ENCODE measurements at regions not wholly inside any gene's neighbourhood (a gene's known extent, or its start where the extent isn't known, plus 50 kb on each side); places are given as distances from the start of the nearest gene placed in this dataset.

DNA sequence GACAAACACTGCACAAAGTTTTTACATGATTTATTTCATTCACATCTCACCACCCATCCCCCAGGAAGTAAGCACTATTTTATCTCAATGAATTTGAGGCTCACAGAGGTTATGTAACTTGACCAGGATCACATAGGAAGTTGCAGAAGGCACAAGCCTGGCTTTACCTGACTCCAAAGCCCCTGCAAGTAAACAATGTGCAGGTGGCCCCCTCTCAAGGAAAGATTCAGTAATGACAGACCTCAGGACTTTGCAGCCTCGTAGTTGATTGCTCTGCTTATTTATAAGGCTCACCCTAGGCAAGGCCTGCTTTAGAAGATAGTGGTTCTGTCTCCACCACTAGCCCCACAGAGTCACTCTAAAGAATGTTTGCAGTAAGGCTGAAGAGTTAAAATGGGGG lies 79.8 kb upstream of the MDFIC2 start:
- no peak overlapping the region for H3K4me2 ChIP-seq (ENCODE audit: low read length)
- no peaks in the 10 kb centered on the region for H3K9me3 ChIP-seq (ENCODE audit: low read length)
- H3K4me1 ChIP-seq (ENCODE audit: insufficient read depth, low read length, poor library complexity, severe bottlenecking), result no peaks in the 10 kb centered on the region
- no TSS peak for BruUV-seq (replicated peaks)
- H3K4me3 ChIP-seq (ENCODE audit: low read depth, low read length, poor library complexity, severe bottlenecking), result no peak overlapping the region
- CTCF ChIA-PET (ENCODE audit: unreplicated experiment), result no interaction called here
- no peak overlapping the region for H2AFZ ChIP-seq (ENCODE audit: low read length)
- no peaks in the 10 kb centered on the region; the same call in 1 of the 2 replicates for H3K9me2 ChIP-seq (ENCODE audit: insufficient read depth, low read length)
- no peaks in the 10 kb centered on the region for H3K36me3 ChIP-seq (ENCODE audit: insufficient read depth, low read length)
- intact Hi-C loops (cut with micrococcal nuclease; ENCODE audit: unreplicated experiment), result no loop called here
- no peak for DNase-seq (ENCODE audit: low spot score)
- POLR2A ChIA-PET, result no interaction called here
- H3K79me2 ChIP-seq (ENCODE audit: insufficient read depth, low read depth, low read length), result no peaks in the 10 kb centered on the region
- TF ChIP-seq EZH2phosphoT487 (IDR thresholded peaks at IDR 0.05; ENCODE audit: borderline replicate concordance, low read depth, low read length), result no peak
- TF ChIP-seq, protein P1, sequence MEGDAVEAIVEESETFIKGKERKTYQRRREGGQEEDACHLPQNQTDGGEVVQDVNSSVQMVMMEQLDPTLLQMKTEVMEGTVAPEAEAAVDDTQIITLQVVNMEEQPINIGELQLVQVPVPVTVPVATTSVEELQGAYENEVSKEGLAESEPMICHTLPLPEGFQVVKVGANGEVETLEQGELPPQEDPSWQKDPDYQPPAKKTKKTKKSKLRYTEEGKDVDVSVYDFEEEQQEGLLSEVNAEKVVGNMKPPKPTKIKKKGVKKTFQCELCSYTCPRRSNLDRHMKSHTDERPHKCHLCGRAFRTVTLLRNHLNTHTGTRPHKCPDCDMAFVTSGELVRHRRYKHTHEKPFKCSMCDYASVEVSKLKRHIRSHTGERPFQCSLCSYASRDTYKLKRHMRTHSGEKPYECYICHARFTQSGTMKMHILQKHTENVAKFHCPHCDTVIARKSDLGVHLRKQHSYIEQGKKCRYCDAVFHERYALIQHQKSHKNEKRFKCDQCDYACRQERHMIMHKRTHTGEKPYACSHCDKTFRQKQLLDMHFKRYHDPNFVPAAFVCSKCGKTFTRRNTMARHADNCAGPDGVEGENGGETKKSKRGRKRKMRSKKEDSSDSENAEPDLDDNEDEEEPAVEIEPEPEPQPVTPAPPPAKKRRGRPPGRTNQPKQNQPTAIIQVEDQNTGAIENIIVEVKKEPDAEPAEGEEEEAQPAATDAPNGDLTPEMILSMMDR (conservative IDR thresholded peaks at IDR 0.05; ENCODE audit: low read length), result no peak
- H3K27ac ChIP-seq (ENCODE audit: low read depth, low read length, poor library complexity, severe bottlenecking), result no peak overlapping the region
- H4K20me1 ChIP-seq (ENCODE audit: insufficient read depth, low read length), result no peaks in the 10 kb centered on the region

DNA sequence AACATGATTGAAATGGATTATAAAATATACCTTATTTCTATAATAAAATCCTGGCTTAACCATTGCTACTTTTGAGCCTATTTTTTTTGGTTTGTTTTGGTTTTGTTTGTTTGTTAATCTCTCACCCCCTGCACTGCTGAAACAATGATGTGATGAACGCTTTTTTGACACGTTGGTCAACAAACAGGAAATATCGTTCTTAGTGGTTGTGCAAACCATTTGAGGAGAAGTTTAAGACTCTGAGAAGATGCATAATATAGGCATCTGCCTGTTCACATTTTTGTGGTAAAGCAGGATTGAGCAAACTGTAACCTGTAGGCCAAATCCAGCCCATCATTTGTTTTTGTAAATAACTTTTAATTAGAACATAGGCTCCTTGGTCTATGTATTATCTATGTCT lies 75.5 kb upstream of the MDFIC2 start:
- Histone ChIP-seq H3K4me2 (ENCODE audit: low read length) (no peak overlapping the region), H3K36me3 (ENCODE audit: insufficient read depth, low read length) (no peaks in the 10 kb centered on the region), H3K9me2 (ENCODE audit: insufficient read depth, low read length) (no peaks in the 10 kb centered on the region; the same call in 1 of the 2 replicates), H3K9me3 (ENCODE audit: low read length) (no peaks in the 10 kb centered on the region), H4K20me1 (ENCODE audit: insufficient read depth, low read length) (no peaks in the 10 kb centered on the region), H3K4me3 (ENCODE audit: low read depth, low read length, poor library complexity, severe bottlenecking) (no peak overlapping the region), H3K79me2 (ENCODE audit: insufficient read depth, low read depth, low read length) (no peaks in the 10 kb centered on the region), H3K27ac (ENCODE audit: low read depth, low read length, poor library complexity, severe bottlenecking) (no peak overlapping the region), H3K4me1 (ENCODE audit: insufficient read depth, low read length, poor library complexity, severe bottlenecking) (no peaks in the 10 kb centered on the region), H2AFZ (ENCODE audit: low read length) (no peak overlapping the region)
- DNase-seq (ENCODE audit: low spot score), result no peak
- POLR2A ChIA-PET, result no interaction called here
- BruUV-seq (replicated peaks), result no TSS peak
- intact Hi-C loops (cut with micrococcal nuclease; ENCODE audit: unreplicated experiment), result no loop called here
- CTCF ChIA-PET (ENCODE audit: unreplicated experiment), result no interaction called here
- TF ChIP-seq, protein P1 (conservative IDR thresholded peaks at IDR 0.05; ENCODE audit: low read length), result no peak

DNA sequence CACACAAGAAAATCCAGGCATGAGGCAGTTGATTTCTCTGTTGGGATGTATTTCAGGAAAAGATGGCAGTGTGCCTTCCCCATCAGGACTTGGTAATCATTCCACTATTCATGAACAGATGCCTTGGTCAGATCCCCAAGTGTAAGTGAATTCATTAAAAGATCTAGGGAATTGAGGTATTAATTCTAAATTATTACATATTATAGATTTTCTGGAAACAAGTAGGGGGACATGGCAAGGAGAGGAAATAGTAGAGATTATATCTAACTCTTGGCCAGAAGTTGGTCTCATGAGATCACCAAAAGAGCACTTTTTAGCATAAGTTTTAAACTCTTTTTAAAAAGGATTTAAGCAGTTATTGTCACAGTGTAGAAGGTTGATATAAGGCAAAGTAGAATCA lies 74.4 kb upstream of the MDFIC2 start:
- no peaks in the 10 kb centered on the region; the same call in 1 of the 2 replicates for H3K9me2 ChIP-seq (ENCODE audit: insufficient read depth, low read length)
- H3K9me3 ChIP-seq (ENCODE audit: low read length), result no peaks in the 10 kb centered on the region
- BruUV-seq (replicated peaks), result no TSS peak
- H4K20me1 ChIP-seq (ENCODE audit: insufficient read depth, low read length), result no peaks in the 10 kb centered on the region
- H3K4me1 ChIP-seq (ENCODE audit: insufficient read depth, low read length, poor library complexity, severe bottlenecking), result no peaks in the 10 kb centered on the region
- no peaks in the 10 kb centered on the region for H3K79me2 ChIP-seq (ENCODE audit: insufficient read depth, low read depth, low read length)
- H2AFZ ChIP-seq (ENCODE audit: low read length), result no peak overlapping the region
- DNase-seq (ENCODE audit: low spot score), result no peak
- no peaks in the 10 kb centered on the region for H3K36me3 ChIP-seq (ENCODE audit: insufficient read depth, low read length)
- ChIA-PET CTCF (ENCODE audit: unreplicated experiment) (no interaction called here), POLR2A (no interaction called here)
- H3K4me3 ChIP-seq (ENCODE audit: low read depth, low read length, poor library complexity, severe bottlenecking), result no peak overlapping the region
- no peak overlapping the region for H3K4me2 ChIP-seq (ENCODE audit: low read length)
- no peak for TF ChIP-seq EZH2phosphoT487 (IDR thresholded peaks at IDR 0.05; ENCODE audit: borderline replicate concordance, low read depth, low read length)
- TF ChIP-seq, protein P1 (conservative IDR thresholded peaks at IDR 0.05; ENCODE audit: low read length), result no peak
- intact Hi-C loops (cut with micrococcal nuclease; ENCODE audit: unreplicated experiment), result no loop called here
- H3K27ac ChIP-seq (ENCODE audit: low read depth, low read length, poor library complexity, severe bottlenecking), result no peak overlapping the region

Data from OCI-LY7 (cell line).